ENCODE measurements at regions not wholly inside any gene's neighbourhood (a gene's known extent, or its start where the extent isn't known, plus 50 kb on each side); places are given as distances from the start of the nearest gene placed in this dataset.

- TF ChIP-seq ZNF274 (IDR thresholded peaks at IDR 0.05; ENCODE audit: low read depth, low read length), result no peak
- H3K4me3 ChIP-seq (ENCODE audit: low read length), result no peak overlapping the region
These were observed 870.1 kb downstream of the C6orf118 start for GRCh38 chr6:164439331-164439730.

GRCh38 chr6:164436976-164437375 is 872.4 kb downstream of the C6orf118 start:
- H3K4me3 ChIP-seq (ENCODE audit: low read length), result no peak overlapping the region
- TF ChIP-seq ZNF274 (IDR thresholded peaks at IDR 0.05; ENCODE audit: low read depth, low read length), result no peak

GRCh38 chr6:164427728-164428402 is 881.5 kb downstream of the C6orf118 start:
- no peak overlapping the region for H3K4me3 ChIP-seq (ENCODE audit: low read length)

GRCh38 chr6:164424489-164424888 is 884.9 kb downstream of the C6orf118 start:
- H3K4me3 ChIP-seq (ENCODE audit: low read length), result no peak overlapping the region
- TF ChIP-seq ZNF274 (IDR thresholded peaks at IDR 0.05; ENCODE audit: low read depth, low read length), result no peak

More at GRCh38 chr6:164427728-164428402, 881.5 kb downstream of the C6orf118 start:
- no peak for TF ChIP-seq ZNF274 (IDR thresholded peaks at IDR 0.05; ENCODE audit: low read depth, low read length)

GRCh38 chr6:164419099-164419498 is 890.3 kb downstream of the C6orf118 start:
- no peak for TF ChIP-seq ZNF274 (IDR thresholded peaks at IDR 0.05; ENCODE audit: low read depth, low read length)
- no peak overlapping the region for H3K4me3 ChIP-seq (ENCODE audit: low read length)

- no peak for TF ChIP-seq ZNF274 (IDR thresholded peaks at IDR 0.05; ENCODE audit: low read depth, low read length)
These were observed 891.2 kb downstream of the C6orf118 start for GRCh38 chr6:164418262-164418588.

GRCh38 chr6:164417537-164418261 is 891.7 kb downstream of the C6orf118 start:
- no peak for TF ChIP-seq ZNF274 (IDR thresholded peaks at IDR 0.05; ENCODE audit: low read depth, low read length)

More at GRCh38 chr6:164418262-164418588, 891.2 kb downstream of the C6orf118 start:
- H3K4me3 ChIP-seq (ENCODE audit: low read length), result no peak overlapping the region

GRCh38 chr6:164415832-164416563 is 893.4 kb downstream of the C6orf118 start:
- TF ChIP-seq ZNF274 (IDR thresholded peaks at IDR 0.05; ENCODE audit: low read depth, low read length), result no peak
- H3K4me3 ChIP-seq (ENCODE audit: low read length), result no peak overlapping the region

More at GRCh38 chr6:164417537-164418261, 891.7 kb downstream of the C6orf118 start:
- H3K4me3 ChIP-seq (ENCODE audit: low read length), result no peak overlapping the region

GRCh38 chr6:164414695-164415094 is 894.7 kb downstream of the C6orf118 start:
- TF ChIP-seq ZNF274 (IDR thresholded peaks at IDR 0.05; ENCODE audit: low read depth, low read length), result no peak
- no peak overlapping the region for H3K4me3 ChIP-seq (ENCODE audit: low read length)

- H3K4me3 ChIP-seq (ENCODE audit: low read length), result no peak overlapping the region
- no peak for TF ChIP-seq ZNF274 (IDR thresholded peaks at IDR 0.05; ENCODE audit: low read depth, low read length)
These were observed 896.8 kb downstream of the C6orf118 start for GRCh38 chr6:164412566-164412965.

- H3K4me3 ChIP-seq (ENCODE audit: low read length), result no peak overlapping the region
- TF ChIP-seq ZNF274 (IDR thresholded peaks at IDR 0.05; ENCODE audit: low read depth, low read length), result no peak
These were observed 899.4 kb downstream of the C6orf118 start for GRCh38 chr6:164410017-164410416.

- no peak overlapping the region for H3K4me3 ChIP-seq (ENCODE audit: low read length)
- TF ChIP-seq ZNF274 (IDR thresholded peaks at IDR 0.05; ENCODE audit: low read depth, low read length), result no peak
These were observed 899.9 kb downstream of the C6orf118 start for GRCh38 chr6:164409309-164410009.

GRCh38 chr6:164408868-164409267 is 900.5 kb downstream of the C6orf118 start:
- TF ChIP-seq ZNF274 (IDR thresholded peaks at IDR 0.05; ENCODE audit: low read depth, low read length), result no peak

More at GRCh38 chr6:164408868-164409267, 900.5 kb downstream of the C6orf118 start:
- no peak overlapping the region for H3K4me3 ChIP-seq (ENCODE audit: low read length)
